A673 (cell line): ENCODE measurements at regions not wholly inside any gene's neighbourhood (a gene's known extent, or its start where the extent isn't known, plus 50 kb on each side); places are given as distances from the start of the nearest gene placed in this dataset.

ENCODE experiments used
- BruUV-seq: library from RNA; stranded (reverse); fragments of 400-500 nt; replicated peaks from 2 replicates; lab custom pipeline; 2021; lab: Mats Ljungman, UMichigan
- CTCF ChIA-PET: fragments of 300-600 bp; sonication (Branson Sonifier 250); formaldehyde crosslinking; loops from one replicate; lab custom pipeline; 2022; ENCODE audit warnings: antibody characterized with exemption; lab: Charles Lee
- POLR2A ChIA-PET: fragments of 300-600 bp; sonication (Branson Sonifier 250); formaldehyde crosslinking; loops from one replicate; lab custom pipeline; 2022; ENCODE audit warnings: antibody characterized with exemption; ENCODE audit not compliant: low non-redundant PET; lab: Charles Lee
- DNase-seq: peaks from one replicate; pipeline ENCODE4 v3.0.0-alpha.2; 2015; ENCODE audit warnings: low spot score
- H3K27ac ChIP-seq: fragments of 200-600 bp; sonication (generic); 2 replicates; pipeline ENCODE4 v1.5.1; 2016; ENCODE audit warnings: mixed run types, low read depth, mild to moderate bottlenecking, mixed read lengths, antibody characterized with exemption, low read length; ENCODE audit not compliant: poor library complexity, severe bottlenecking
- H3K27me3 ChIP-seq: fragments of 200-600 bp; sonication (generic); replicated peaks from 2 replicates; pipeline ENCODE4 v1.6.1; 2017; ENCODE audit warnings: mixed run types, low read depth, mild to moderate bottlenecking, mixed read lengths, antibody characterized with exemption, low read length; ENCODE audit not compliant: insufficient read depth, poor library complexity
- H3K36me3 ChIP-seq: fragments of 200-600 bp; sonication (generic); 2 replicates; pipeline ENCODE4 v1.6.1; 2016; ENCODE audit warnings: mixed run types, mild to moderate bottlenecking, mixed read lengths, antibody characterized with exemption, low read length; ENCODE audit not compliant: insufficient read depth, poor library complexity, severe bottlenecking
- H3K4me1 ChIP-seq: fragments of 200-600 bp; sonication (generic); 2 replicates; pipeline ENCODE4 v1.6.1; 2017; ENCODE audit warnings: mixed run types, mild to moderate bottlenecking, mixed read lengths, antibody characterized with exemption, low read length; ENCODE audit not compliant: insufficient read depth, poor library complexity, severe bottlenecking
- H3K4me3 ChIP-seq: fragments of 200-600 bp; sonication (generic); 2 replicates; pipeline ENCODE4 v1.5.1; 2016; ENCODE audit warnings: low read depth, mixed run types, mild to moderate bottlenecking, mixed read lengths, low read length; ENCODE audit not compliant: poor library complexity, severe bottlenecking
- H3K9me3 ChIP-seq: fragments of 200-600 bp; sonication (generic); 2 replicates; pipeline ENCODE4 v1.6.1; 2016; ENCODE audit warnings: mixed run types, low read depth, mild to moderate bottlenecking, mixed read lengths, antibody characterized with exemption, low read length; ENCODE audit not compliant: poor library complexity, severe bottlenecking
- CTCF ChIP-seq: fragments of 300-800, 200-600 bp; sonication (generic); conservative IDR thresholded peaks from 2 replicates; pipeline ENCODE4 v1.5.1; 2017; ENCODE audit warnings: low read depth, mild to moderate bottlenecking, antibody characterized with exemption, low read length, moderate library complexity, mixed read lengths
- EZH2 ChIP-seq: fragments of 200-600 bp; sonication (generic); IDR thresholded peaks from 2 replicates; pipeline ENCODE4 v1.6.1; 2017; ENCODE audit warnings: borderline replicate concordance, low read depth, mild to moderate bottlenecking, mixed read lengths, antibody characterized with exemption, low read length; ENCODE audit not compliant: poor library complexity, severe bottlenecking
- intact Hi-C: fragments of 100-400 bp; cut with micrococcal nuclease; formaldehyde crosslinking; loops from one replicate; pipeline ENCODE4 v1.10.0; 2022; ENCODE audit not compliant: unreplicated experiment

DNA sequence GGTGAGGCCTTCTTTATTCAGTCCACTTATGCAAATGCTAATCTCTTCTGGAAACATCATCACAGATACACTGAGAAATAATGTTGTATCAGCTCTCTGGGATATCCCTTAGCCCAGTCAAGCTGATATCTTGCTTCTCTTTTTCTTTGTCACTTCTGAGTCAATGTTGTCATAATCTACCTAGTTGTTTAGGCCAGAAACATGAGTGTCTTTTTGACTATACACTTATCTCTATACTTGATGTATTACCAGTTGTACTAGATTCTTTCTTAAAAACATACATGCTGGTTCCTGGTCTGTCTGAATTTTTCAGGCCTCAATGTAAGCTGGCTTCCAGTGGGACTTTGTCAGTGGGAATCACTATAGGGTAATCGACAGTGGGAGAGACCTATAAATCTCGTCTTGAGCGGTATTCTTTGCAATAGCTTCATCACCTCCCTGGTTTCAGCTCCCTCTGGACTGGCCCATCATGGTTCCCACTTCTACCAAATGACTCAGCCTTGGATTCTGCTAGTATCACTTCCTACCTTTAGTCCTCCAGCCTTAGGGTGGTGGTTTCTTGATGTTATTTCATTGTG lies 135.2 kb upstream of the CYYR1 start:
- BruUV-seq: no TSS peak
- Histone ChIP-seq H3K9me3 (no peaks in the 10 kb centered on the region), H3K4me1 (no peaks in the 10 kb centered on the region), H3K27me3 (no peaks in the 10 kb centered on the region), H3K4me3 (no peak overlapping the region), H3K27ac (no peak overlapping the region), H3K36me3 (no peaks in the 10 kb centered on the region)
- ChIA-PET POLR2A (no interaction called here), CTCF (no interaction called here)
- TF ChIP-seq EZH2: no peak
- TF ChIP-seq CTCF: no peak
- no peak for DNase-seq
- intact Hi-C loops: no loop called here

GRCh38 chr21:26707246-26707645 lies 134.2 kb upstream of the CYYR1 start:
- intact Hi-C loops: no loop called here
- BruUV-seq: no TSS peak
- H3K27me3 ChIP-seq: no peaks in the 10 kb centered on the region
- H3K4me1 ChIP-seq: no peaks in the 10 kb centered on the region
- H3K4me3 ChIP-seq: no peak overlapping the region
- H3K9me3 ChIP-seq: no peaks in the 10 kb centered on the region
- H3K27ac ChIP-seq: no peak overlapping the region
- TF ChIP-seq CTCF (no peak), EZH2 (no peak)
- H3K36me3 ChIP-seq: no peaks in the 10 kb centered on the region
- CTCF ChIA-PET: no interaction called here
- no peak for DNase-seq
- POLR2A ChIA-PET: no interaction called here

DNA sequence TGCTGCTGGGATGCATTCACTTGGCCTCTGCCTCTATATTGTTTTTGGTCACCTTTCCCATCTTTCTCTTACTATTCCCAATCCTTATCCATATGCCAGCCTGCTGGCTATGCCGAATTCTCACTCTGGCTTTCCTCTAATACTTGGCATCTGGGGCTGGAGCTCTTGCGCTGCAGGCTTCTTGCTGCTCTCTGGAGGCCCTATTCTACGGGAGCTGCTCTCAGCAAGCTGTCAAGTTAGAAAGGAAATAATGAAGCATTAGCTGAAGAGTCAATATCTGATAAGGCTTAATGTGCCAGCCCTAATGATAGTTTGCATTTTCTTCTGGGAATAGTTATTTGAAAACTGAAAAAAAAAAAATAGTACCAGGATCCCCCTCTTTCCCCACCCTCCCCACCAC lies 125.3 kb upstream of the CYYR1 start:
- Histone ChIP-seq H3K36me3 (no peaks in the 10 kb centered on the region), H3K9me3 (no peaks in the 10 kb centered on the region), H3K27me3 (no peaks in the 10 kb centered on the region), H3K4me3 (no peak overlapping the region), H3K4me1 (peaks cover 6% of the 10 kb centered on the region), H3K27ac (no peak overlapping the region)
- no peak for DNase-seq
- CTCF ChIA-PET: no interaction called here
- POLR2A ChIA-PET: interaction anchor here (0.7 kb wide), 1 partner anchor 1172 kb away, joined by 6 read pairs; no protein-coding TSS in a partner anchor
- intact Hi-C loops: no loop called here
- TF ChIP-seq CTCF: no peak
- TF ChIP-seq EZH2: no peak
- BruUV-seq: no TSS peak
